ENCODE measurements at regions not wholly inside any gene's neighbourhood (a gene's known extent, or its start where the extent isn't known, plus 50 kb on each side); places are given as distances from the start of the nearest gene placed in this dataset.
"Not testable (repeated sequence)": the region's sequence is repeated elsewhere in the genome, so short reads cannot be mapped to it uniquely, and the experiment has no call there.

GRCh38 chr3:5888851-5889250, 701.3 kb downstream of the EDEM1 start:
- no peak for DNase-seq

- no peak for DNase-seq
These were observed 701.9 kb downstream of the EDEM1 start for GRCh38 chr3:5889374-5889773.

GRCh38 chr3:5891711-5892110, 704.2 kb downstream of the EDEM1 start:
- no peak for DNase-seq

GRCh38 chr3:5898106-5898505, 710.6 kb downstream of the EDEM1 start:
- DNase-seq: no peak

- DNase-seq: no peak
These were observed 711.7 kb downstream of the EDEM1 start for GRCh38 chr3:5899014-5899761.

GRCh38 chr3:5917932-5918331, 730.4 kb downstream of the EDEM1 start:
- DNase-seq: no peak

- DNase-seq: no peak
These were observed 731.1 kb downstream of the EDEM1 start for GRCh38 chr3:5918626-5919025.

- DNase-seq: no peak
These were observed 741.5 kb downstream of the EDEM1 start for GRCh38 chr3:5929027-5929426.

- DNase-seq: not testable (repeated sequence)
These were observed 756.6 kb downstream of the EDEM1 start for GRCh38 chr3:5944061-5944460.

- DNase-seq: no peak
These were observed 760.6 kb downstream of the EDEM1 start for GRCh38 chr3:5948084-5948483.

- no peak for DNase-seq
These were observed 763.5 kb downstream of the EDEM1 start for GRCh38 chr3:5951026-5951425.

- DNase-seq: no peak
These were observed 785.1 kb downstream of the EDEM1 start for GRCh38 chr3:5972586-5972985.

- DNase-seq: no peak
These were observed 787.3 kb downstream of the EDEM1 start for GRCh38 chr3:5974630-5975322.

GRCh38 chr3:5977331-5977730, 789.8 kb downstream of the EDEM1 start:
- DNase-seq: no peak

GRCh38 chr3:5980475-5980874, 793.0 kb downstream of the EDEM1 start:
- DNase-seq: no peak

GRCh38 chr3:5994651-5995050, 807.1 kb downstream of the EDEM1 start:
- DNase-seq: no peak

- no peak for DNase-seq
These were observed 830.9 kb downstream of the EDEM1 start for GRCh38 chr3:6018456-6018855.

- DNase-seq: no peak
These were observed 835.1 kb downstream of the EDEM1 start for GRCh38 chr3:6022621-6023020.

GRCh38 chr3:6025032-6025431, 835.9 kb upstream of the GRM7 start:
- DNase-seq: no peak

GRCh38 chr3:6030648-6031047, 830.3 kb upstream of the GRM7 start:
- DNase-seq: not testable (repeated sequence)

- DNase-seq: no peak
These were observed 825.3 kb upstream of the GRM7 start for GRCh38 chr3:6035626-6036025.

GRCh38 chr3:6039971-6040370, 820.9 kb upstream of the GRM7 start:
- DNase-seq: no peak

- no peak for DNase-seq
These were observed 819.0 kb upstream of the GRM7 start for GRCh38 chr3:6041894-6042293.

GRCh38 chr3:6047016-6047415, 813.9 kb upstream of the GRM7 start:
- DNase-seq: no peak

GRCh38 chr3:6060251-6060650, 800.7 kb upstream of the GRM7 start:
- no peak for DNase-seq

All from stimulated activated CD4-positive, alpha-beta T cell treated with anti-CD3 and anti-CD28 coated beads, Interleukin-1b, Interleukin-23, amount 100 ng/mL, for 48 hours (primary cell).